ENCODE measurements at regions not wholly inside any gene's neighbourhood (a gene's known extent, or its start where the extent isn't known, plus 50 kb on each side); places are given as distances from the start of the nearest gene placed in this dataset.
"Not testable (repeated sequence)": the region's sequence is repeated elsewhere in the genome, so short reads cannot be mapped to it uniquely, and the experiment has no call there.

DNA sequence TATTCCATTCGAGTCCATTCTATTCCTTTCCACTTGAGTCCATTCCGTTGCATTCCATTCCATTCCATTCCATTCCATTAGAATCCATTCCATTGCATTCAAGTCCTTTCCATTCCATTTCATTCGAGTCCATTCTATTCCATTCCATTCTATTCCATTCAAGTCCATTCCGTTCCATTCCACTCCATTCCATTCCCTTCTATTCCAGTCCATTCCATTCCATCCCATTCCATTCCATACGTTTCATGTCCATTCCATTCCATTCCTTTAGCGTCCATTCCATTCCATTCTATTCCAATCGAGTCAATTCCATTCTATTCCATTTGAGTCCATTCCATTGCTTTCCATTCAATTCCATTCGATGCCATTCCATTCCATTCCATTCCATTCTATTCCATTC, 4804.0 kb upstream of the OR11H1 start:
- H2AFZ ChIP-seq (ENCODE audit: control insufficient read depth, low read depth, low read length); DNase-seq (ENCODE audit: low read depth, low spot score); ATAC-seq; H3K27me3 ChIP-seq (replicated peaks in 1 of 2; ENCODE audit: control insufficient read depth in 2 of 2, insufficient read depth in 2 of 2, low read length in 1 of 2); H4K20me1 ChIP-seq (ENCODE audit: control insufficient read depth, insufficient read depth); H3K4me1 ChIP-seq (ENCODE audit: control insufficient read depth, insufficient read depth, low read length); intact Hi-C loops (cut with micrococcal nuclease; ENCODE audit: unreplicated experiment); H3K9ac ChIP-seq (ENCODE audit: control insufficient read depth, insufficient read depth, low read length); BruUV-seq (replicated peaks); H3K4me3 ChIP-seq; POLR2A ChIA-PET; H3K79me2 ChIP-seq (ENCODE audit: control insufficient read depth, insufficient read depth, low read length); SMC1A ChIA-PET (ENCODE audit: uncharacterized antibody, unreplicated experiment); CTCF ChIA-PET; H3K36me3 ChIP-seq (ENCODE audit: control insufficient read depth in 2 of 2, insufficient read depth in 2 of 2, low read length in 1 of 2); in situ Hi-C loops (cut with MboI); H3K4me2 ChIP-seq (ENCODE audit: control insufficient read depth, insufficient read depth); FAIRE-seq; H3K9me3 ChIP-seq (replicated peaks; ENCODE audit: control insufficient read depth, insufficient read depth, low read length); RAD21 ChIA-PET (ENCODE audit: unreplicated experiment); H3K27ac ChIP-seq (ENCODE audit: control insufficient read depth, insufficient read depth): not testable (repeated sequence)
- WGBS (ENCODE audit: insufficient coverage, insufficient replicate concordance, low lambda C conversion rate, missing lambda C conversion rate): 18% methylated on average over 8 of the region's 8 CpGs

DNA sequence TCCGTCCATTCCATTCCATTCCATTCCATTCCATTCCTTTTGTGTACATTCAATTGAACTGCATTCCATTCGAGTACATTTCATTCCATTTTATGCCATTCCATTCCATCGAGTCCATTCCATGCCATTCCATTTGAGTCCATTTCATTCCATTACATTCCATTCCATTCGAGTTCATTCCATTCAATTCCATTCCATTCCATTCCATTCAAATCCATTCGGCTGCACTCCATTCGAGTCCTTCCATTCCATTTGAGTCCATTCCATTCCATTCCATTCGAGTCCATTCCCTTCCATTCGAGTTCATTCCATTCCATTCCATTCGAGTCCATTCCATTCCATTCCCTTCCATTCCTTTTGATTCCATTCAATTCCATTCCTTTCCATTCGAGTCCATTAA, 4800.6 kb upstream of the OR11H1 start:
- in situ Hi-C loops (cut with MboI) (no loop called here), intact Hi-C loops (cut with micrococcal nuclease; ENCODE audit: unreplicated experiment) (no loop called here)
- RAD21 ChIA-PET (ENCODE audit: unreplicated experiment): no interaction called here
- Histone ChIP-seq H3K4me2 (ENCODE audit: control insufficient read depth, insufficient read depth) (no peak overlapping the region), H2AFZ (ENCODE audit: control insufficient read depth, low read depth, low read length) (no peak overlapping the region), H3K4me1 (ENCODE audit: control insufficient read depth, insufficient read depth, low read length) (no peaks in the 10 kb centered on the region), H3K9ac (ENCODE audit: control insufficient read depth, insufficient read depth, low read length) (no peak overlapping the region), H3K79me2 (ENCODE audit: control insufficient read depth, insufficient read depth, low read length) (no peaks in the 10 kb centered on the region), H3K27me3 (replicated peaks in 1 of 2; ENCODE audit: control insufficient read depth in 2 of 2, insufficient read depth in 2 of 2, low read length in 1 of 2) (no peaks in the 10 kb centered on the region), H3K9me3 (replicated peaks; ENCODE audit: control insufficient read depth, insufficient read depth, low read length) (no peaks in the 10 kb centered on the region; the same call in 2 of the 3 replicates), H3K36me3 (ENCODE audit: control insufficient read depth in 2 of 2, insufficient read depth in 2 of 2, low read length in 1 of 2) (no peaks in the 10 kb centered on the region), H3K27ac (ENCODE audit: control insufficient read depth, insufficient read depth) (no peak overlapping the region), H3K4me3 (no peak overlapping the region), H4K20me1 (ENCODE audit: control insufficient read depth, insufficient read depth) (no peaks in the 10 kb centered on the region)
- BruUV-seq (replicated peaks): no TSS peak
- no peak for DNase-seq (ENCODE audit: low read depth, low spot score)
- WGBS (ENCODE audit: insufficient coverage, insufficient replicate concordance, low lambda C conversion rate, missing lambda C conversion rate): 20% methylated on average over 10 of the region's 10 CpGs
- ATAC-seq: no peak
- CTCF ChIA-PET: no interaction called here
- FAIRE-seq: no peak
- TF ChIP-seq RCOR1 (conservative IDR thresholded peaks at IDR 0.05; ENCODE audit: low read depth, low read length) (no peak), ATF7 (IDR thresholded peaks at IDR 0.05; ENCODE audit: low read depth) (no peak), CBX3 (IDR thresholded peaks at IDR 0.05; ENCODE audit: borderline replicate concordance, low read depth) (no peak), POLR2A (IDR thresholded peaks at IDR 0.05; ENCODE audit: low read depth, low read length) (no peak), BHLHE40 (IDR thresholded peaks at IDR 0.05; ENCODE audit: borderline replicate concordance in 1 of 2, low read depth in 2 of 2, low read length in 1 of 2) (no peak)
- TF ChIP-seq, protein P1, sequence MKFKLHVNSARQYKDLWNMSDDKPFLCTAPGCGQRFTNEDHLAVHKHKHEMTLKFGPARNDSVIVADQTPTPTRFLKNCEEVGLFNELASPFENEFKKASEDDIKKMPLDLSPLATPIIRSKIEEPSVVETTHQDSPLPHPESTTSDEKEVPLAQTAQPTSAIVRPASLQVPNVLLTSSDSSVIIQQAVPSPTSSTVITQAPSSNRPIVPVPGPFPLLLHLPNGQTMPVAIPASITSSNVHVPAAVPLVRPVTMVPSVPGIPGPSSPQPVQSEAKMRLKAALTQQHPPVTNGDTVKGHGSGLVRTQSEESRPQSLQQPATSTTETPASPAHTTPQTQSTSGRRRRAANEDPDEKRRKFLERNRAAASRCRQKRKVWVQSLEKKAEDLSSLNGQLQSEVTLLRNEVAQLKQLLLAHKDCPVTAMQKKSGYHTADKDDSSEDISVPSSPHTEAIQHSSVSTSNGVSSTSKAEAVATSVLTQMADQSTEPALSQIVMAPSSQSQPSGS (IDR thresholded peaks at IDR 0.05; ENCODE audit: low read length): no peak
- POLR2A ChIA-PET: no interaction called here
- SMC1A ChIA-PET (ENCODE audit: uncharacterized antibody, unreplicated experiment): no interaction called here

DNA sequence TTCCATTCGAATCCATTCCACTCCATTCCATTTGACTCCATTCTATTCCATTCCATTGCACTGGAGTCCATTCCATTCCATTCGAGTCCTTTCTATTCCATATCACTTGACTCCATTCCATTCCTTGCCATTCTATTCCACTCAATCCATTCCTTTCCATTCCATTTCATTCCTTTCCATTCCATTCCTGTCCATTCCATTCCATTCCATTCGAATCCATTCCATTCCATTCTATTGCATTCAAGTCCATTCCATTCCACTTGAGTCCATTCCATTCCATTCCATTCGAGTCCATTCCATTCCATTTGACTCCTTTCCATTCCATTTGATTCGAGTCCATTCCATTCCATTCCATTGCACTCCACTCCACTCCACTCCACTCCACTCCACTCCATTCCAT, 4798.0 kb upstream of the OR11H1 start:
- POLR2A ChIA-PET: not testable (repeated sequence)
- 1% methylated on average over 5 of the region's 5 CpGs for WGBS (ENCODE audit: insufficient coverage, insufficient replicate concordance, low lambda C conversion rate, missing lambda C conversion rate)

More for the DNA sequence above, 4798.0 kb upstream of the OR11H1 start:
- SMC1A ChIA-PET (ENCODE audit: uncharacterized antibody, unreplicated experiment); CTCF ChIA-PET; RAD21 ChIA-PET (ENCODE audit: unreplicated experiment); FAIRE-seq; intact Hi-C loops (cut with micrococcal nuclease; ENCODE audit: unreplicated experiment); H3K36me3 ChIP-seq (ENCODE audit: control insufficient read depth in 2 of 2, insufficient read depth in 2 of 2, low read length in 1 of 2); H3K4me3 ChIP-seq; H3K27me3 ChIP-seq (replicated peaks in 1 of 2; ENCODE audit: control insufficient read depth in 2 of 2, insufficient read depth in 2 of 2, low read length in 1 of 2); H2AFZ ChIP-seq (ENCODE audit: control insufficient read depth, low read depth, low read length); ATAC-seq; DNase-seq (ENCODE audit: low read depth, low spot score); H3K9me3 ChIP-seq (replicated peaks; ENCODE audit: control insufficient read depth, insufficient read depth, low read length); BruUV-seq (replicated peaks); H3K9ac ChIP-seq (ENCODE audit: control insufficient read depth, insufficient read depth, low read length); H3K4me1 ChIP-seq (ENCODE audit: control insufficient read depth, insufficient read depth, low read length); H4K20me1 ChIP-seq (ENCODE audit: control insufficient read depth, insufficient read depth); H3K79me2 ChIP-seq (ENCODE audit: control insufficient read depth, insufficient read depth, low read length); H3K4me2 ChIP-seq (ENCODE audit: control insufficient read depth, insufficient read depth); in situ Hi-C loops (cut with MboI); H3K27ac ChIP-seq (ENCODE audit: control insufficient read depth, insufficient read depth): not testable (repeated sequence)

Measured in GM12878 (cell line).